ENCODE measurements at regions not wholly inside any gene's neighbourhood (a gene's known extent, or its start where the extent isn't known, plus 50 kb on each side); places are given as distances from the start of the nearest gene placed in this dataset.

DNA sequence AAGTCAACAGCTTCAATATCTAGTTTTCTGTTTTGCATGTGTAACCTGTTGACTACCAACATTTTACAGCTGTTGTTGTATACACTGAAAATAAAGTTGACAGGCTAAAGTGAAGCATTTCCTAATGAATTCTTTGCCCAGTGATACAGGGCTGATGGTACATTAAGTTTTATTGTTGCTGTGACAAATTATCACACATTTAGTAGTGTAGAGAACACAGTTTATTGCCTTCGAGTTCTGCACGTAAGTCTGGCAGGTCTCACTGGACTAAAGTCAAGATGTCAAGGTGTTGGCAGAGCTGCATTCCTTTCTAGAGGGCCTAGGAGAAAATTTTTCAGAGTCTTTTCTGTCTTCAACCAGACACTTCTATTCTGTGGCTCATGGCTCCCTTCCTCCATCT lies 184.2 kb downstream of the SLITRK6 start:
- TF ChIP-seq, protein P1, sequence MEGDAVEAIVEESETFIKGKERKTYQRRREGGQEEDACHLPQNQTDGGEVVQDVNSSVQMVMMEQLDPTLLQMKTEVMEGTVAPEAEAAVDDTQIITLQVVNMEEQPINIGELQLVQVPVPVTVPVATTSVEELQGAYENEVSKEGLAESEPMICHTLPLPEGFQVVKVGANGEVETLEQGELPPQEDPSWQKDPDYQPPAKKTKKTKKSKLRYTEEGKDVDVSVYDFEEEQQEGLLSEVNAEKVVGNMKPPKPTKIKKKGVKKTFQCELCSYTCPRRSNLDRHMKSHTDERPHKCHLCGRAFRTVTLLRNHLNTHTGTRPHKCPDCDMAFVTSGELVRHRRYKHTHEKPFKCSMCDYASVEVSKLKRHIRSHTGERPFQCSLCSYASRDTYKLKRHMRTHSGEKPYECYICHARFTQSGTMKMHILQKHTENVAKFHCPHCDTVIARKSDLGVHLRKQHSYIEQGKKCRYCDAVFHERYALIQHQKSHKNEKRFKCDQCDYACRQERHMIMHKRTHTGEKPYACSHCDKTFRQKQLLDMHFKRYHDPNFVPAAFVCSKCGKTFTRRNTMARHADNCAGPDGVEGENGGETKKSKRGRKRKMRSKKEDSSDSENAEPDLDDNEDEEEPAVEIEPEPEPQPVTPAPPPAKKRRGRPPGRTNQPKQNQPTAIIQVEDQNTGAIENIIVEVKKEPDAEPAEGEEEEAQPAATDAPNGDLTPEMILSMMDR (IDR thresholded peaks at IDR 0.05; ENCODE audit: low read length) = no peak
- TF ChIP-seq EZH2 (IDR thresholded peaks at IDR 0.05; ENCODE audit: borderline replicate concordance, low read length) = no peak
